K562 (cell line): ENCODE measurements at regions not wholly inside any gene's neighbourhood (a gene's known extent, or its start where the extent isn't known, plus 50 kb on each side); places are given as distances from the start of the nearest gene placed in this dataset.

Source experiments
- ATAC-seq: fragments of 200-7000 bp; cut with Tn5 transposase; 3 replicates; pipeline ENCODE4 v1.9.1; 2020; ENCODE audit warnings: moderate library complexity
- BruUV-seq: library from RNA; stranded (reverse); fragments of 400-500 nt; replicated peaks from 2 replicates; lab custom pipeline; 2021; lab: Mats Ljungman, UMichigan
- CTCF ChIA-PET: fragments of 300-600 bp; formaldehyde crosslinking; extraction: SDS; loops from one replicate; lab custom pipeline; 2021; ENCODE audit warnings: low intra/inter-chr PET ratio; lab: Yijun Ruan, JAX
- POLR2A ChIA-PET: fragments of 300-600, 350-650 bp; sonication (Branson Sonifier 250); formaldehyde crosslinking; extraction: SDS; loops from one replicate; lab custom pipeline; 2021; ENCODE audit warnings: antibody characterized with exemption, inconsistent platforms; lab: Yijun Ruan, JAX
- DNase-seq, 4 experiments: peaks; one replicate each; pipeline versions ENCODE4 v3.0.0 to v3.0.0-alpha.2; 2011 to 2018; ENCODE audit warnings: low spot score in 3 of 4, mixed read lengths in 3 of 4; ENCODE audit errors: extremely low read depth in 1 of 4
- FAIRE-seq: peaks from 2 replicates; lab custom pipeline; 2011; peaks lifted over from hg19 to GRCh38; lab: Jason Lieb, UNC
- H2AFZ ChIP-seq: 2 replicates; pipeline ENCODE4 v1.6.0; 2011; ENCODE audit warnings: low read depth, low read length, control low read depth, inconsistent platforms
- H3K27ac ChIP-seq: fragments of 200-600 bp; 3 replicates; pipeline ENCODE4 v1.8.0; 2011; ENCODE audit warnings: low read depth, mild to moderate bottlenecking, control low read depth, inconsistent platforms, low read length, moderate library complexity, mixed read lengths; ENCODE audit errors: extremely low read depth
- H3K27me3 ChIP-seq, 2 experiments: fragments of 300-600 bp in 1 of 2; 2 replicates in 1 of 2; 3 replicates in 1 of 2; pipeline versions ENCODE4 v1.6.0 to v1.8.0; 2011; ENCODE audit warnings: inconsistent platforms in 2 of 2, low read length in 2 of 2, mild to moderate bottlenecking in 1 of 2, mixed read lengths in 1 of 2, moderate library complexity in 1 of 2; ENCODE audit not compliant: control insufficient read depth in 2 of 2, insufficient read depth in 2 of 2
- H3K36me3 ChIP-seq: fragments of 300-600 bp; 3 replicates; pipeline ENCODE4 v1.8.0; 2011; ENCODE audit warnings: mild to moderate bottlenecking, low read length, inconsistent platforms; ENCODE audit not compliant: control insufficient read depth, insufficient read depth
- H3K4me1 ChIP-seq, 2 experiments: fragments of 200-600 bp in 1 of 2; replicated peaks in 1 of 2; 2 replicates in 1 of 2; 3 replicates in 1 of 2; pipeline versions ENCODE4 v1.5.1 to v1.8.0; 2011; ENCODE audit warnings: inconsistent platforms in 2 of 2, low read length in 2 of 2, mild to moderate bottlenecking in 1 of 2, mixed read lengths in 1 of 2, moderate library complexity in 1 of 2; ENCODE audit not compliant: control insufficient read depth in 2 of 2, insufficient read depth in 2 of 2
- H3K4me2 ChIP-seq: 2 replicates; pipeline ENCODE4 v1.6.1; 2011; ENCODE audit warnings: low read length, control low read depth, inconsistent platforms, mixed read lengths; ENCODE audit not compliant: insufficient read depth
- H3K4me3 ChIP-seq: fragments of 200-600 bp; sonication (generic), shearing (Covaris generic); 2 replicates; pipeline ENCODE4 v1.5.1; 2016; ENCODE audit warnings: control low read depth, inconsistent platforms
- H3K79me2 ChIP-seq: fragments of 200-600 bp; 3 replicates; pipeline ENCODE4 v1.8.0; 2011; ENCODE audit warnings: low read length, inconsistent platforms; ENCODE audit not compliant: control insufficient read depth, insufficient read depth
- H3K9ac ChIP-seq, 2 experiments: 2 replicates each; pipeline versions ENCODE4 v1.6.0 to v1.6.1; 2011; ENCODE audit warnings: low read depth in 2 of 2, low read length in 2 of 2, control low read depth in 1 of 2, inconsistent platforms in 1 of 2, mild to moderate bottlenecking in 1 of 2, mixed read lengths in 1 of 2; ENCODE audit not compliant: insufficient read depth in 1 of 2
- H3K9me1 ChIP-seq: one replicate; pipeline ENCODE4 v1.6.0; 2011; ENCODE audit warnings: inconsistent platforms, mild to moderate bottlenecking, low read length, moderate library complexity; ENCODE audit not compliant: control insufficient read depth, insufficient read depth
- H3K9me3 ChIP-seq: replicated peaks from 2 replicates; pipeline ENCODE4 v1.5.1; 2011; ENCODE audit warnings: low read depth, low read length, inconsistent platforms; ENCODE audit not compliant: control insufficient read depth, insufficient read depth
- H4K20me1 ChIP-seq: replicated peaks from 2 replicates; pipeline ENCODE4 v1.6.1; 2011; ENCODE audit warnings: low read length, inconsistent platforms, mixed read lengths; ENCODE audit not compliant: control insufficient read depth, insufficient read depth
- BACH1 ChIP-seq: fragments of 200-800 bp; sonication (Bioruptor generic); IDR thresholded peaks from 2 replicates; pipeline ENCODE4 v1.6.1; 2016; ENCODE audit warnings: missing genetic modification characterization, missing compliant biosample characterization
- CAMTA2 ChIP-seq: fragments of 250-450 bp; sonication (Bioruptor Pico); conservative IDR thresholded peaks from 2 replicates; pipeline ENCODE4 v1.5.1; 2022
- CHD4 ChIP-seq: fragments of 200-600 bp; sonication (generic); IDR thresholded peaks from 3 replicates; pipeline ENCODE4 v1.6.1; 2012; ENCODE audit warnings: low read depth, mild to moderate bottlenecking, mixed read lengths, low read length, inconsistent platforms; ENCODE audit not compliant: insufficient read depth, insufficient replicate concordance, poor library complexity, severe bottlenecking
- CHD7 ChIP-seq: fragments of 200-600 bp; sonication (generic); IDR thresholded peaks from one replicate; pipeline ENCODE4 v1.6.1; 2012; ENCODE audit warnings: mild to moderate bottlenecking, low read depth, low read length, inconsistent platforms
- KDM2B ChIP-seq: fragments of 250-450 bp; sonication (Bioruptor Pico); IDR thresholded peaks from 2 replicates; pipeline ENCODE4 v1.8.0; 2021; ENCODE audit warnings: mild to moderate bottlenecking, moderate library complexity
- MEF2A ChIP-seq: IDR thresholded peaks from 2 replicates; pipeline ENCODE4 v1.6.1; 2011; ENCODE audit warnings: low read depth, mild to moderate bottlenecking, low read length, moderate library complexity; ENCODE audit not compliant: control insufficient read depth
- MIER1 ChIP-seq: fragments of 450-650 bp; IDR thresholded peaks from 2 replicates; pipeline ENCODE4 v1.6.1; 2016; ENCODE audit warnings: antibody characterized with exemption, mild to moderate bottlenecking, low read depth
- MYNN ChIP-seq, 2 experiments: sonication (generic); formaldehyde crosslinking in 1 of 2; IDR thresholded peaks; 2 replicates each; pipeline versions ENCODE4 v1.5.0 to v1.6.1; 2016 to 2020; ENCODE audit warnings: antibody characterized with exemption in 1 of 2, missing genetic modification reagents in 1 of 2
- XRCC3 ChIP-seq: fragments of 450-650 bp; IDR thresholded peaks from 2 replicates; pipeline ENCODE4 v1.6.1; 2017; ENCODE audit warnings: mild to moderate bottlenecking, moderate library complexity
- ZNF324 ChIP-seq: fragments of 250-450 bp; sonication (Bioruptor Pico); IDR thresholded peaks from 2 replicates; pipeline ENCODE4 v1.4.0; 2020; ENCODE audit warnings: mild to moderate bottlenecking
- WGBS: fragments of 100-300 bp; shearing (Covaris generic); methylation state at CpG from one replicate; pipeline ENCODE4 v1.1.6; 2016; ENCODE audit warnings: low coverage, mixed read lengths; ENCODE audit not compliant: insufficient coverage; ENCODE audit errors: missing lambda C conversion rate; 5-methylcytosine and 5-hydroxymethylcytosine counted together
- in situ Hi-C: fragments of 300-500 bp; cut with MboI; formaldehyde crosslinking; loops from 4 replicates; pipeline ENCODE4 v1.15.0; 2018; ENCODE audit warnings: inconsistent platforms, mixed read lengths
- intact Hi-C: fragments of 100-400 bp; cut with micrococcal nuclease; formaldehyde crosslinking; loops from 2 replicates; pipeline ENCODE4 v1.14.2; 2022

- CTCF ChIA-PET = no interaction called here
- no peak for DNase-seq
- Histone ChIP-seq H3K79me2 (no peaks in the 10 kb centered on the region), H3K9me3 (no peaks in the 10 kb centered on the region), H3K27me3 (no peaks in the 10 kb centered on the region; a peak in 1 of 5 replicates), H3K27ac (no peak overlapping the region), H3K9me1 (no peaks in the 10 kb centered on the region), H4K20me1 (no peaks in the 10 kb centered on the region), H3K4me3 (no peak overlapping the region), H3K4me2 (no peak overlapping the region), H3K36me3 (no peaks in the 10 kb centered on the region), H3K4me1 (no peaks in the 10 kb centered on the region), H2AFZ (no peak overlapping the region), H3K9ac (no peak overlapping the region)
- in situ Hi-C loops (no loop called here), intact Hi-C loops (no loop called here)
- POLR2A ChIA-PET = no interaction called here
- 3% methylated on average over 4 of the region's 4 CpGs for WGBS
- no peak for FAIRE-seq
- BruUV-seq = no TSS peak
- ATAC-seq = no peak
- TF ChIP-seq XRCC3 (no peak), MIER1 (no peak), MYNN (IDR thresholded peaks at IDR 0.05) (no peak), MYNN (CRISPR knock-in tag; IDR thresholded peaks at IDR 0.05) (no peak), KDM2B (no peak), CHD4 (no peak), CHD7 (no peak), BACH1 (tag) (no peak), ZNF324 (CRISPR knock-in tag) (no peak), CAMTA2 (no peak), MEF2A (no peak)
Measured at GRCh38 chr18:55034742-55035141, 75.5 kb upstream of the CCDC68 start.
